ENCODE measurements at regions not wholly inside any gene's neighbourhood (a gene's known extent, or its start where the extent isn't known, plus 50 kb on each side); places are given as distances from the start of the nearest gene placed in this dataset.

DNA sequence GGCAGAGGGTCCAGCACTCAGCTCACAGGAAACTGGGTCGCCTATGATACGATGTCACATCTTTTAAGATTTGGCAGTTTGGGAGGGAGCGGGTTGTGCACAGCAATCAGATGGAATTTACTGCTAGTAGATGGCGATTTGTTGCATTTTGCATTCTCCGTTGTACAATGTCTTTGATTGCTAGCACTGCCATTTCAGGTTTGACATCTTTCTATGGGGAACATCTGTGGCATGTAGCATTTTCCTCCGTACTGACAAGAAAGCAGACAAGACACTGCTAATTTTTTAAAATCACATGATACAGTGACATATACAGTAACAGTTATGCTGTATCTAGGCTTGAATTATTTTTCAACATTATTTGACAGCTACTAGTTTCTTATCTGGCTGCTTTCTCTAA, 119.7 kb upstream of the PCSK2 start:
- H3K4me1 ChIP-seq (ENCODE audit: control insufficient read depth in 1 of 2, insufficient read depth in 2 of 2, low read length in 2 of 2), result no peaks in the 10 kb centered on the region
- H3K4me1 Mint-ChIP-seq, result no peaks in the 10 kb centered on the region

DNA sequence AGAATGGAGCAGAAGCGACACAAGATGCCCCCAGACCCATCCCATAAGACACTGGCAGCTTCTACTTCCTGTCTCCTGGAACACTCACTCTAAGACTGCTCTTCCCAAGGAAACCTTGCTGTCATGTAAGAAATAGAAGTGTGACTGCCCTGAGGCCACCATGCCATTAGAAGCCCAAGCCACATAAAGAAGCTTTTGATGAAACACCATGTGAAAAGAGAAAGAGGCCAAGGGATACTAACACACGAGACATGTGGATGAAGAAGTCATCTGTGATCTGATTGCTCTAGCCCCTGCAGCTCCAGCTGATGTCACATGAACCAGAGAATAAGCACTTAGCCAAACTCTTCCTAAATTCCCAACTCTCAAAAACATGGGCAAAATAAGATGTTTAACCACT, 117.9 kb upstream of the PCSK2 start:
- H2AFZ ChIP-seq (ENCODE audit: insufficient read depth, low read depth, low read length, poor library complexity, severe bottlenecking), result no peak overlapping the region
- peaks cover 0 to 10% (median 4%) of the 10 kb centered on the region in 7 donors for H3K9me3 Mint-ChIP-seq
- intact Hi-C loops (cut with micrococcal nuclease), result no loop called here
- no peak overlapping the region for H3K27ac ChIP-seq (ENCODE audit: low read depth in 1 of 2, low read length in 2 of 2)
- DNase-seq, result no peak
- no peak overlapping the region for H3K4me2 ChIP-seq (replicated peaks; ENCODE audit: extremely low read depth, low read length, poor library complexity, severe bottlenecking)
- TF ChIP-seq, protein P1, sequence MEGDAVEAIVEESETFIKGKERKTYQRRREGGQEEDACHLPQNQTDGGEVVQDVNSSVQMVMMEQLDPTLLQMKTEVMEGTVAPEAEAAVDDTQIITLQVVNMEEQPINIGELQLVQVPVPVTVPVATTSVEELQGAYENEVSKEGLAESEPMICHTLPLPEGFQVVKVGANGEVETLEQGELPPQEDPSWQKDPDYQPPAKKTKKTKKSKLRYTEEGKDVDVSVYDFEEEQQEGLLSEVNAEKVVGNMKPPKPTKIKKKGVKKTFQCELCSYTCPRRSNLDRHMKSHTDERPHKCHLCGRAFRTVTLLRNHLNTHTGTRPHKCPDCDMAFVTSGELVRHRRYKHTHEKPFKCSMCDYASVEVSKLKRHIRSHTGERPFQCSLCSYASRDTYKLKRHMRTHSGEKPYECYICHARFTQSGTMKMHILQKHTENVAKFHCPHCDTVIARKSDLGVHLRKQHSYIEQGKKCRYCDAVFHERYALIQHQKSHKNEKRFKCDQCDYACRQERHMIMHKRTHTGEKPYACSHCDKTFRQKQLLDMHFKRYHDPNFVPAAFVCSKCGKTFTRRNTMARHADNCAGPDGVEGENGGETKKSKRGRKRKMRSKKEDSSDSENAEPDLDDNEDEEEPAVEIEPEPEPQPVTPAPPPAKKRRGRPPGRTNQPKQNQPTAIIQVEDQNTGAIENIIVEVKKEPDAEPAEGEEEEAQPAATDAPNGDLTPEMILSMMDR (IDR thresholded peaks at IDR 0.05), result no peak
- H3K4me1 Mint-ChIP-seq, result no peaks in the 10 kb centered on the region
- no peak overlapping the region for H3K27ac Mint-ChIP-seq
- H3K9me3 ChIP-seq (replicated peaks in 1 of 2; ENCODE audit: control insufficient read depth in 1 of 2, insufficient read depth in 1 of 2, low read length in 2 of 2), result peaks cover 0 to 11% of the 10 kb centered on the region in 2 donors
- no peaks in the 10 kb centered on the region for H3K27me3 Mint-ChIP-seq (ENCODE audit: low read depth in 3 of 3)
- H3K36me3 Mint-ChIP-seq, result no peaks in the 10 kb centered on the region
- no peak overlapping the region for H3K4me3 Mint-ChIP-seq
- no peak overlapping the region for H3K4me3 ChIP-seq (replicated peaks in 1 of 3; ENCODE audit: low read depth in 2 of 3, low read length in 3 of 3)
- H3K79me2 ChIP-seq (ENCODE audit: insufficient read depth, low read length), result no peaks in the 10 kb centered on the region
- H3K4me1 ChIP-seq (ENCODE audit: control insufficient read depth in 1 of 2, insufficient read depth in 2 of 2, low read length in 2 of 2), result no peaks in the 10 kb centered on the region
- H4K20me1 ChIP-seq (ENCODE audit: insufficient read depth, low read length), result no peaks in the 10 kb centered on the region
- no peak overlapping the region for H3K9ac ChIP-seq (ENCODE audit: insufficient read depth, low read length, poor library complexity, severe bottlenecking)
- no peaks in the 10 kb centered on the region for H3K36me3 ChIP-seq (replicated peaks in 1 of 2; ENCODE audit: control insufficient read depth in 1 of 2, insufficient read depth in 2 of 2, low read length in 2 of 2)
- no peaks in the 10 kb centered on the region for H3K27me3 ChIP-seq (ENCODE audit: control insufficient read depth in 2 of 2, insufficient read depth in 2 of 2, low read length in 2 of 2)
- 57% methylated on average over 1 of the region's 2 CpGs for WGBS (ENCODE audit: insufficient coverage)

More for the DNA sequence above, 119.7 kb upstream of the PCSK2 start:
- Histone ChIP-seq H3K79me2 (ENCODE audit: insufficient read depth, low read length) (no peaks in the 10 kb centered on the region), H3K27me3 (ENCODE audit: control insufficient read depth in 2 of 2, insufficient read depth in 2 of 2, low read length in 2 of 2) (no peaks in the 10 kb centered on the region), H2AFZ (ENCODE audit: insufficient read depth, low read depth, low read length, poor library complexity, severe bottlenecking) (no peak overlapping the region), H3K4me3 (replicated peaks in 1 of 3; ENCODE audit: low read depth in 2 of 3, low read length in 3 of 3) (no peak overlapping the region), H3K4me2 (replicated peaks; ENCODE audit: extremely low read depth, low read length, poor library complexity, severe bottlenecking) (no peak overlapping the region), H3K9ac (ENCODE audit: insufficient read depth, low read length, poor library complexity, severe bottlenecking) (no peak overlapping the region), H3K9me3 (replicated peaks in 1 of 2; ENCODE audit: control insufficient read depth in 1 of 2, insufficient read depth in 1 of 2, low read length in 2 of 2) (peaks cover 0 to 11% of the 10 kb centered on the region in 2 donors), H4K20me1 (ENCODE audit: insufficient read depth, low read length) (no peaks in the 10 kb centered on the region), H3K36me3 (replicated peaks in 1 of 2; ENCODE audit: control insufficient read depth in 1 of 2, insufficient read depth in 2 of 2, low read length in 2 of 2) (no peaks in the 10 kb centered on the region), H3K27ac (ENCODE audit: low read depth in 1 of 2, low read length in 2 of 2) (no peak overlapping the region)
- Mint-ChIP-seq H3K27ac (peak overlapping the region in 1 of 7 donors; percentile 33), H3K36me3 (no peaks in the 10 kb centered on the region), H3K27me3 (ENCODE audit: low read depth in 3 of 3) (no peaks in the 10 kb centered on the region), H3K4me3 (no peak overlapping the region), H3K9me3 (peaks cover 2 to 10% (median 4%) of the 10 kb centered on the region in 7 donors)
- DNase-seq, result no peak
- 87% methylated on average over 5 of the region's 6 CpGs for WGBS (ENCODE audit: insufficient coverage)
- intact Hi-C loops (cut with micrococcal nuclease), result no loop called here
- TF ChIP-seq, protein P1 (IDR thresholded peaks at IDR 0.05), result no peak

Measured in CD14-positive monocyte (primary cell).